HEK293T (cell line): ENCODE measurements at regions not wholly inside any gene's neighbourhood (a gene's known extent, or its start where the extent isn't known, plus 50 kb on each side); places are given as distances from the start of the nearest gene placed in this dataset.
A peak's percentile ranks its signal among the peaks of the same experiment; 100 is the strongest.

Experiments
- CTCF ChIA-PET: fragments of 350-600 bp; formaldehyde crosslinking; extraction: SDS; loops from one replicate; lab custom pipeline; 2021; ENCODE audit warnings: antibody characterized with exemption, inconsistent platforms; lab: Yijun Ruan, JAX
- POLR2A ChIA-PET: fragments of 350-600 bp; formaldehyde crosslinking; extraction: SDS; loops from one replicate; lab custom pipeline; 2020; ENCODE audit warnings: antibody characterized with exemption, inconsistent platforms; lab: Yijun Ruan, JAX
- DNase-seq: peaks from one replicate; pipeline ENCODE4 v3.0.0; 2012; ENCODE audit warnings: mixed read lengths; ENCODE audit errors: extremely low spot score
- ARNT ChIP-seq: fragments of 450-650 bp; IDR thresholded peaks from 2 replicates; pipeline ENCODE4 v1.6.1; 2017; ENCODE audit warnings: mild to moderate bottlenecking
- BHLHE40 ChIP-seq: fragments of 450-650 bp; IDR thresholded peaks from 2 replicates; pipeline ENCODE4 v1.6.1; 2016; ENCODE audit warnings: mild to moderate bottlenecking, moderate library complexity, borderline replicate concordance
- CTBP1 ChIP-seq: fragments of 450-650 bp; IDR thresholded peaks from 2 replicates; pipeline ENCODE4 v1.6.1; 2016; ENCODE audit warnings: borderline replicate concordance
- ELF4 ChIP-seq: fragments of 450-650 bp; IDR thresholded peaks from 2 replicates; pipeline ENCODE4 v1.6.1; 2017; ENCODE audit warnings: antibody characterized with exemption
- FOXA1 ChIP-seq: fragments of 450-650 bp; IDR thresholded peaks from 2 replicates; pipeline ENCODE4 v1.6.1; 2016; ENCODE audit warnings: mild to moderate bottlenecking
- FOXK2 ChIP-seq: fragments of 450-650 bp; IDR thresholded peaks from 2 replicates; pipeline ENCODE4 v1.6.1; 2016; ENCODE audit warnings: mild to moderate bottlenecking
- FOXM1 ChIP-seq: fragments of 450-650 bp; IDR thresholded peaks from 2 replicates; pipeline ENCODE4 v1.6.1; 2017; ENCODE audit warnings: mild to moderate bottlenecking, borderline replicate concordance
- HDGF ChIP-seq: fragments of 450-650 bp; IDR thresholded peaks from 2 replicates; pipeline ENCODE4 v1.6.1; 2017; ENCODE audit warnings: antibody characterized with exemption, borderline replicate concordance
- L3MBTL2 ChIP-seq: fragments of 450-650 bp; conservative IDR thresholded peaks from 2 replicates; pipeline ENCODE4 v1.6.1; 2016; ENCODE audit warnings: mild to moderate bottlenecking
- LEF1 ChIP-seq: fragments of 450-650 bp; IDR thresholded peaks from 2 replicates; pipeline ENCODE4 v1.6.1; 2017; ENCODE audit warnings: mild to moderate bottlenecking, borderline replicate concordance
- NFRKB ChIP-seq: fragments of 450-650 bp; IDR thresholded peaks from 2 replicates; pipeline ENCODE4 v1.6.1; 2016; ENCODE audit warnings: mild to moderate bottlenecking, moderate library complexity
- SP1 ChIP-seq: fragments of 450-650 bp; IDR thresholded peaks from 2 replicates; pipeline ENCODE4 v1.6.1; 2017
- SUZ12 ChIP-seq: fragments of 450-650 bp; IDR thresholded peaks from 2 replicates; pipeline ENCODE4 v1.6.1; 2016; ENCODE audit warnings: mild to moderate bottlenecking
- TARDBP ChIP-seq: fragments of 450-650 bp; IDR thresholded peaks from 2 replicates; pipeline ENCODE4 v1.6.1; 2016
- ZNF384 ChIP-seq: fragments of 450-650 bp; IDR thresholded peaks from 2 replicates; pipeline ENCODE4 v1.6.1; 2016
- TF ChIP-seq, protein P1 (sequence below): fragments of 450-650 bp; IDR thresholded peaks from 2 replicates; pipeline ENCODE4 v1.6.1; 2016

DNA sequence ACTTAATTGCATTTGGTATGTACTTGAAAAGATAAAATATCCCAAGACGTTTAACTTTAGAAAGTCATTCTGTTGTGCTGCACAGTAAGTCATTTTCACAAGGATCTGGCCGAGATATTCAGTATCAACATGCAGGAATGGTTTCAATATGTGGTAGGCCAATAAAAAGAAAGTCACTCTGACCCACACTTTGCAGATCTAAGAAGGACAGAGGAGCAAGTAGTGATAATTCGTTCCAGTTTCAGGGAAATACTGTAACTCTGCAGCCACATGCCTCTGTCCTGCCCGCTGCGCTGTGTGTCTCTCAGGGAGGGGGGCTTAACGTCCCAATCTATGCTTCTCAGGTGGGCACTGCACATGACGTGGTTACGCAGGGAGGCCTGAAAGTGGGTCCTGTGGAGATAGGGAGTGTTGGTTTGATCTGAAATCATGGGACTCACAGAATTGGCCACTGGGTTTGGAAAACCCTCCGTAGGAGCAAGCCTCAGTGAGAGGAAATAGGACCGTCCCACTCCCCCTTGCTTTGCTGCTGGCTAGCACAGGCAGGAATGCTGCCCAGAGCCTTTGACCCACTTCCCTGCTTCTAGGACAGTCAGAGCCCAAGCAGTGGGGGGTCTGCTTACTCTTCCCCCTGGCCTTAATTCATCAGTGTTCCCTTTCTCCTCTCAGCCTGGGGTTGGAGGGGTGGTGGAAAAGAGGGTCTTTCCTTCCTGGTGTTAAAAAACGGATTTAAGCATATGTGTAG is 314.7 kb upstream of the SPRED2 start:
- no peak for DNase-seq
- ChIA-PET POLR2A (no interaction called here), CTCF (no interaction called here)
- TF ChIP-seq ZNF384, result no peak

DNA sequence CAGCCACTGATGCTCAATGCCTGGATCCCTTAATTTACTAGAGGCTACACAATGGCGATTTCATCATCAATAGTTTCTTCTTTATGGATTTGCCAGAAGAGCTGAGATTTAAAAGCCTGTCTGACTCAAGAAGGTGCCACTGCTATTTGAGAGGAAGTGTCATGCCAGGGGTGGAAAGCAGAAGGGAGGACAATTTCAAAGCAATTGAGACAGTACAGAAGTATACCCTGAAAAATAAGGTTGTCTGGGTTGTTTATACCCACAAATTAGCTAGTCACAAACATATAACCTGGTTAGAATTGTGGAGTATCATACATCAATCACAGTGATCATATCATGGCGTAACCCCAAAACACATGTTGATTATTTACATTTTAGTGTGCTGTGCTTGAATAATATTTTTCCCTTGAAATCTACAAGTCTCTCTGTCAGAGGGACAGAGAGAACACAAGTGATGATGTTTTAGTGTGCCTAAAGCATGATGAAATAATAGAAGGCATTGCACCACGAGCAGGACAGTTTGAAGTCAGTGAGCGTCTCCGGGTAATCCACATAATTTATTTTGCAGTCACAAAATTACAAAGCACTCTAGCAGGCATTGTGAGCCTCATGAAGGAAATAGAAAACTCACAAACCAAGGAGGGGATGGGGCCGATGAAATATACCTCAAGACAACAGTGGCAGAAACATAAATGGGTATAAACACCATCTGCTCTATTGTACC is 312.2 kb upstream of the SPRED2 start:
- ChIA-PET CTCF (interaction anchor here (1.0 kb wide), 1 partner anchor 125 kb away, joined by 3 read pairs; no protein-coding TSS in a partner anchor), POLR2A (no interaction called here)
- DNase-seq, result no peak
- TF ChIP-seq HDGF, result no peak
- TF ChIP-seq TARDBP, result no peak
- no peak for TF ChIP-seq FOXM1
- TF ChIP-seq LEF1, result no peak
- no peak for TF ChIP-seq FOXK2
- TF ChIP-seq CTBP1, result no peak
- TF ChIP-seq ARNT, result no peak
- no peak for TF ChIP-seq NFRKB
- no peak for TF ChIP-seq ZNF384
- no peak for TF ChIP-seq BHLHE40
- TF ChIP-seq, protein P1, sequence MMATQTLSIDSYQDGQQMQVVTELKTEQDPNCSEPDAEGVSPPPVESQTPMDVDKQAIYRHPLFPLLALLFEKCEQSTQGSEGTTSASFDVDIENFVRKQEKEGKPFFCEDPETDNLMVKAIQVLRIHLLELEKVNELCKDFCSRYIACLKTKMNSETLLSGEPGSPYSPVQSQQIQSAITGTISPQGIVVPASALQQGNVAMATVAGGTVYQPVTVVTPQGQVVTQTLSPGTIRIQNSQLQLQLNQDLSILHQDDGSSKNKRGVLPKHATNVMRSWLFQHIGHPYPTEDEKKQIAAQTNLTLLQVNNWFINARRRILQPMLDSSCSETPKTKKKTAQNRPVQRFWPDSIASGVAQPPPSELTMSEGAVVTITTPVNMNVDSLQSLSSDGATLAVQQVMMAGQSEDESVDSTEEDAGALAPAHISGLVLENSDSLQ, result no peak
- TF ChIP-seq ELF4, result no peak

DNA sequence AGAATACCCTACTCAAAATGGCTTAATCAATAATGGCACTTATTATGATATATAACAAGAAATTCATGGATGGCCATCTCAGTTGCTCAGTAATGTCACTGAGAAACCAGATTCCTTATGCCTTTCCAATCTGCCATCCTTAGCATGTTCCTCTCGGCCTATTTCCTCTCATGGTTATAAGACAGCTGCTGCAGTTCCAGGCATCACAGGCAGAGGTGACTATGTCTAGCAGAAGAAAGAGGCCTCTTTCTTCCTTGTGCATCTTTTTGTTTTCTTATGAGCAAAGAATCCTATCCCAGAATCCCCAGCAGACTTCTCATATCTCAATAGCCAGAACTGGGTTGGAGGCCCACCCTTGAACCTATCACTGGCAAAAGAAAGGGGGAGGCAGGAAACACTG is 310.6 kb upstream of the SPRED2 start:
- CTCF ChIA-PET, result interaction anchor here (0.6 kb wide), 1 partner anchor 434 kb away, joined by 3 read pairs; no protein-coding TSS in a partner anchor
- POLR2A ChIA-PET, result no interaction called here
- no peak for TF ChIP-seq ZNF384
- no peak for TF ChIP-seq ELF4
- no peak for TF ChIP-seq ARNT
- no peak for TF ChIP-seq FOXM1
- TF ChIP-seq, protein P1, result no peak
- TF ChIP-seq HDGF, result no peak
- no peak for TF ChIP-seq FOXA1
- TF ChIP-seq LEF1, result no peak
- TF ChIP-seq SP1, result no peak
- no peak for TF ChIP-seq L3MBTL2
- no peak for TF ChIP-seq BHLHE40
- TF ChIP-seq TARDBP, result no peak
- no peak for TF ChIP-seq CTBP1
- TF ChIP-seq SUZ12, result no peak
- peak; percentile 14 for DNase-seq

DNA sequence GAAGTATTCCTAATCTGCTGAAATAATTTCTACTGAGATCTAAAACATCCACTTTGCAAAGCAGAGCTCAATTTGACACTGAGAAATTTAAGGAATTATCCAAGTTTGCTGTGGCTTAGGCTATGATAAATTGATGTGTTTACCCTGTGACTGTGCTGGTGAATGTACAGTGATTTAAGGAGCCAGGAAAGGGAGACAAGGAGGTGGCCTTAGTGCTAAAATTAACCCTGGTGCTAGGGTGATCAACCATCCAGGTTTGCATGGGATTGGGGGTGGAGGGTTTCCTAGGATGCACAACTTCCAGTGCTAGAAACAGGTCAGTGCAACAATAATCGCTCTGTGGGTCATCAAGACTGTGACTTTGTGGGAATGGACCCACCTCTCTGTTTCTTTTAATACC is 307.5 kb upstream of the SPRED2 start:
- TF ChIP-seq HDGF (no peak), ZNF384 (no peak), L3MBTL2 (no peak), ARNT (no peak), FOXA1 (no peak), BHLHE40 (no peak), FOXK2 (no peak), FOXM1 (no peak), NFRKB (no peak), SUZ12 (no peak), ELF4 (no peak), SP1 (no peak), CTBP1 (no peak), TARDBP (no peak), LEF1 (no peak)
- TF ChIP-seq, protein P1, result no peak
- ChIA-PET POLR2A (no interaction called here), CTCF (no interaction called here)

DNA sequence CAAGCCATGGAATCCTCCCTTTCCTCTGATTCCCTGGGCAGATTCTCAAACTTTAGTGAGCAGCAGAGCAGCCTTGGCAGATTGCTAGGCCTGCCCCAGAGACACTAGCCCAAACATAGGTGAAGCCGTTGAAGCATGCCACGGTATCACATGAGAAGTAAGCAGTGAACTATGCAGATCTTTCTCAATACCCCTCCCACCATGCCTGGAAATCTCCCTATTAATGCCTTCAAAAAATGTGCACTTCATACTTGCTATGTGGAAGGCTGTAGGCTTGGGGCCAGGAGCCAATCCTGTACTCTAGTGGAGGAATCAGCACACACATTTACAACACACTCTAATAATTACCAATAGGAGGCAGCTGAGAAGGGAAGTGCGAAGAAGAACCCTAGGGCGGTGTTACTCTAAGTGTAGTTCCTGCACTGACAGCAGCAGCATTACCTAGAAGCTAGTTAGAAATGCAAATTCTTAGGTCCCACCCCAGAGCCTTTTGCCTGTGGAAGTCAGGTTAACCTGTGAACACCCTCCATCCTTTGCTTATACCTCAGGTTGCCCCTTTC is 305.1 kb upstream of the SPRED2 start:
- ChIA-PET POLR2A (no interaction called here), CTCF (no interaction called here)
- no peak for DNase-seq
- TF ChIP-seq CTBP1, result no peak
- TF ChIP-seq SP1, result no peak
- TF ChIP-seq ELF4, result no peak
- TF ChIP-seq L3MBTL2, result no peak
- TF ChIP-seq ZNF384, result no peak
- TF ChIP-seq TARDBP, result no peak
- TF ChIP-seq FOXA1, result no peak
- no peak for TF ChIP-seq HDGF

More for the DNA sequence above, 307.5 kb upstream of the SPRED2 start:
- DNase-seq, result no peak

DNA sequence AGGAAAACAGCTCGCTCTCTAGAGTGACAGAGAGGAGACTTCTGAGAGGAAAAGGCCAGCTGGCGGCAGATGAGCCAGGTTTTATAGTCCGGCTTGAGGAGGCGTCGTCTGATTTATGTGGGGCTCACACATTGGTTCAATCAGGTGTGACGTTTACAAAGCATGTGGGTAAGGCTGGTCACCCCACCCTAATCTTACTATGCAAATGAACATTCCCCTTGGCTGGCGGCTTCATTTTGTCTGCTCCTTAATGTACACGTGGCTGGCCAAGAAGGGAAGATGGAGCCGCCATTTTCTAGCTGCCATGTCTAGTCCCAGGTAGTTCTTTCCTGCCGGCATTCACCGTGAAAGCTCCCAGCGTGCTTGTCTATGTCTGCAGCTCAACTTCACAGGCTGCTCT is 299.1 kb upstream of the SPRED2 start:
- ChIA-PET CTCF (no interaction called here), POLR2A (no interaction called here)
- DNase-seq, result no peak
- TF ChIP-seq FOXM1, result no peak
- TF ChIP-seq CTBP1, result no peak
- TF ChIP-seq HDGF, result no peak
- TF ChIP-seq NFRKB, result no peak
- TF ChIP-seq ELF4, result no peak
- no peak for TF ChIP-seq LEF1
- no peak for TF ChIP-seq FOXA1
- TF ChIP-seq SP1, result no peak
- TF ChIP-seq, protein P1, result no peak
- no peak for TF ChIP-seq L3MBTL2
- no peak for TF ChIP-seq BHLHE40
- no peak for TF ChIP-seq ZNF384
- no peak for TF ChIP-seq TARDBP
- no peak for TF ChIP-seq SUZ12
- TF ChIP-seq ARNT, result no peak
- TF ChIP-seq FOXK2, result no peak
